Fibroblast of the conjunctiva (primary cell): ENCODE measurements at regions not wholly inside any gene's neighbourhood (a gene's known extent, or its start where the extent isn't known, plus 50 kb on each side); places are given as distances from the start of the nearest gene placed in this dataset.
"Not testable (repeated sequence)": the region's sequence is repeated elsewhere in the genome, so short reads cannot be mapped to it uniquely, and the experiment has no call there.

Experiments used
- DNase-seq: peaks from one replicate; pipeline ENCODE4 v3.0.0-alpha.2; 2010; ENCODE audit warnings: low read depth

- DNase-seq = no peak
These were observed 485.7 kb upstream of the TUSC1 start for GRCh38 chr9:26163931-26164330.

- no peak for DNase-seq
These were observed 481.5 kb upstream of the TUSC1 start for GRCh38 chr9:26159575-26160392.

- no peak for DNase-seq
These were observed 480.4 kb upstream of the TUSC1 start for GRCh38 chr9:26158631-26159150.

GRCh38 chr9:26157411-26157810 lies 479.2 kb upstream of the TUSC1 start:
- DNase-seq = no peak

GRCh38 chr9:26152350-26152749 lies 474.1 kb upstream of the TUSC1 start:
- no peak for DNase-seq

GRCh38 chr9:26148128-26148527 lies 469.9 kb upstream of the TUSC1 start:
- no peak for DNase-seq

- no peak for DNase-seq
These were observed 467.7 kb upstream of the TUSC1 start for GRCh38 chr9:26145938-26146337.

GRCh38 chr9:26142631-26143030 lies 464.4 kb upstream of the TUSC1 start:
- DNase-seq = no peak

- no peak for DNase-seq
These were observed 464.0 kb upstream of the TUSC1 start for GRCh38 chr9:26142201-26142600.

- no peak for DNase-seq
These were observed 455.3 kb upstream of the TUSC1 start for GRCh38 chr9:26133537-26133936.

- no peak for DNase-seq
These were observed 454.6 kb upstream of the TUSC1 start for GRCh38 chr9:26132746-26133312.

- DNase-seq = no peak
These were observed 453.6 kb upstream of the TUSC1 start for GRCh38 chr9:26131886-26132285.

- DNase-seq = peak; percentile 2
These were observed 451.0 kb upstream of the TUSC1 start for GRCh38 chr9:26129217-26129616.

- DNase-seq = no peak
These were observed 447.4 kb upstream of the TUSC1 start for GRCh38 chr9:26125693-26126092.

GRCh38 chr9:26116085-26116484 lies 437.8 kb upstream of the TUSC1 start:
- DNase-seq = not testable (repeated sequence)

GRCh38 chr9:26112724-26113123 lies 434.5 kb upstream of the TUSC1 start:
- DNase-seq = no peak

GRCh38 chr9:26086396-26086795 lies 408.2 kb upstream of the TUSC1 start:
- no peak for DNase-seq

GRCh38 chr9:26081847-26082246 lies 403.6 kb upstream of the TUSC1 start:
- DNase-seq = no peak

GRCh38 chr9:26078706-26079105 lies 400.5 kb upstream of the TUSC1 start:
- DNase-seq = no peak

- DNase-seq = no peak
These were observed 399.6 kb upstream of the TUSC1 start for GRCh38 chr9:26077860-26078259.

GRCh38 chr9:26067608-26068007 lies 389.4 kb upstream of the TUSC1 start:
- DNase-seq = no peak

- no peak for DNase-seq
These were observed 388.0 kb upstream of the TUSC1 start for GRCh38 chr9:26066237-26066636.

GRCh38 chr9:26061948-26062575 lies 383.8 kb upstream of the TUSC1 start:
- no peak for DNase-seq
